ENCODE measurements at regions not wholly inside any gene's neighbourhood (a gene's known extent, or its start where the extent isn't known, plus 50 kb on each side); places are given as distances from the start of the nearest gene placed in this dataset.

GRCh38 chr1:239608469-239608868 lies 222.1 kb downstream of the CHRM3 start:
- ATAC-seq = no peak

GRCh38 chr1:239612379-239612778 lies 226.0 kb downstream of the CHRM3 start:
- no peaks in the 10 kb centered on the region for H3K36me3 ChIP-seq
- ATAC-seq = no peak
- H3K27me3 ChIP-seq = no peaks in the 10 kb centered on the region
- H3K27ac ChIP-seq = no peak overlapping the region
- H3K9me3 ChIP-seq = no peaks in the 10 kb centered on the region
- 14 to 82% methylated on average over 1 of the region's 1 CpG for WGBS, 2 donors (ENCODE audit: low coverage in 1 of 2)
- TF ChIP-seq POLR2AphosphoS5 (IDR thresholded peaks at IDR 0.05) = no peak
- peaks cover 0 to 34% (median 0%) of the 10 kb centered on the region in 3 donors for H3K4me1 ChIP-seq
- no peak overlapping the region for H3K4me3 ChIP-seq

More at GRCh38 chr1:239608469-239608868, 222.1 kb downstream of the CHRM3 start:
- no peaks in the 10 kb centered on the region for H3K36me3 ChIP-seq
- H3K27ac ChIP-seq = no peak overlapping the region
- TF ChIP-seq EP300 (IDR thresholded peaks at IDR 0.05) = no peak
- TF ChIP-seq POLR2AphosphoS5 (IDR thresholded peaks at IDR 0.05) = no peak
- TF ChIP-seq POLR2A (IDR thresholded peaks at IDR 0.05) = no peak
- no peak for TF ChIP-seq CTCF (IDR thresholded peaks at IDR 0.05)
- WGBS, 2 donors (ENCODE audit: low coverage in 1 of 2) = 63 to 98% methylated on average over 6 of the region's 6 CpGs
- H3K9me3 ChIP-seq = no peaks in the 10 kb centered on the region
- peaks cover 0 to 25% (median 0%) of the 10 kb centered on the region in 3 donors for H3K4me1 ChIP-seq
- no peaks in the 10 kb centered on the region for H3K27me3 ChIP-seq
- H3K4me3 ChIP-seq = no peak overlapping the region

- Histone ChIP-seq H3K36me3 (no peaks in the 10 kb centered on the region), H3K4me3 (no peak overlapping the region), H3K4me1 (peaks cover 0 to 37% (median 0%) of the 10 kb centered on the region in 3 donors), H3K27me3 (no peaks in the 10 kb centered on the region), H3K27ac (no peak overlapping the region), H3K9me3 (peaks cover 0 to 2% (median 0%) of the 10 kb centered on the region in 3 donors)
- 33 to 54% methylated on average over 1 of the region's 1 CpG for WGBS, 2 donors (ENCODE audit: low coverage in 1 of 2)
- TF ChIP-seq POLR2AphosphoS5 (IDR thresholded peaks at IDR 0.05) (no peak), EP300 (IDR thresholded peaks at IDR 0.05) (no peak), POLR2A (IDR thresholded peaks at IDR 0.05) (no peak), CTCF (IDR thresholded peaks at IDR 0.05) (no peak)
- no peak for ATAC-seq
Observed at GRCh38 chr1:239616673-239617072, 230.3 kb downstream of the CHRM3 start.

- TF ChIP-seq CTCF (IDR thresholded peaks at IDR 0.05) (no peak), POLR2AphosphoS5 (IDR thresholded peaks at IDR 0.05) (no peak), POLR2A (IDR thresholded peaks at IDR 0.05) (no peak), EP300 (IDR thresholded peaks at IDR 0.05) (no peak)
- H3K4me3 ChIP-seq = no peak overlapping the region
- no peak overlapping the region for H3K27ac ChIP-seq
- WGBS, 2 donors (ENCODE audit: low coverage in 1 of 2) = 92 to 97% methylated on average over 3 to 6 of the region's 6 CpGs
- no peak for ATAC-seq
- peaks cover 0 to 33% (median 0%) of the 10 kb centered on the region in 3 donors for H3K4me1 ChIP-seq
- H3K36me3 ChIP-seq = no peaks in the 10 kb centered on the region
- H3K27me3 ChIP-seq = no peaks in the 10 kb centered on the region
- peaks cover 0 to 8% (median 0%) of the 10 kb centered on the region in 3 donors for H3K9me3 ChIP-seq
Observed at GRCh38 chr1:239617259-239617658, 230.9 kb downstream of the CHRM3 start.

- Histone ChIP-seq H3K36me3 (no peaks in the 10 kb centered on the region), H3K9me3 (peaks cover 0 to 9% (median 0%) of the 10 kb centered on the region in 3 donors), H3K27ac (no peak overlapping the region), H3K4me1 (peaks cover 0 to 28% (median 0%) of the 10 kb centered on the region in 3 donors), H3K4me3 (no peak overlapping the region), H3K27me3 (no peaks in the 10 kb centered on the region)
- 65 to 84% methylated on average over 5 of the region's 5 CpGs for WGBS, 2 donors (ENCODE audit: low coverage in 1 of 2)
- no peak for TF ChIP-seq POLR2AphosphoS5 (IDR thresholded peaks at IDR 0.05)
- TF ChIP-seq CTCF (IDR thresholded peaks at IDR 0.05) = no peak
- no peak for TF ChIP-seq POLR2A (IDR thresholded peaks at IDR 0.05)
- TF ChIP-seq EP300 (IDR thresholded peaks at IDR 0.05) = no peak
- no peak for ATAC-seq
Observed at GRCh38 chr1:239617731-239618130, 231.4 kb downstream of the CHRM3 start.
